SK-N-SH (cell line): ENCODE measurements at regions not wholly inside any gene's neighbourhood (a gene's known extent, or its start where the extent isn't known, plus 50 kb on each side); places are given as distances from the start of the nearest gene placed in this dataset.

ENCODE experiments used
- CTCF ChIA-PET: fragments of 300-600, 350-600 bp; formaldehyde crosslinking; extraction: SDS; loops from one replicate; lab custom pipeline; 2021; lab: Yijun Ruan, JAX
- POLR2A ChIA-PET: fragments of 350-600 bp; sonication (Branson Sonifier 250); formaldehyde crosslinking; extraction: SDS; loops from one replicate; lab custom pipeline; 2020; ENCODE audit warnings: antibody characterized with exemption, inconsistent platforms; lab: Yijun Ruan, JAX
- DNase-seq: peaks from one replicate; pipeline ENCODE4 v3.0.0; 2012
- H2AFZ ChIP-seq: fragments of 200-600 bp; sonication (generic); 2 replicates; pipeline ENCODE4 v1.8.1; 2016; ENCODE audit warnings: antibody characterized with exemption, mild to moderate bottlenecking, low read depth
- H3F3A ChIP-seq: fragments of 200-600 bp; sonication (generic); replicated peaks from 2 replicates; pipeline ENCODE3; 2016; ENCODE audit warnings: antibody characterized with exemption, mild to moderate bottlenecking; ENCODE audit not compliant: insufficient read depth
- H3K27ac ChIP-seq, 2 experiments: fragments of 200-500 bp in 1 of 2; fragments of 200-600 bp in 1 of 2; sonication (Bioruptor generic) in 1 of 2; sonication (generic), shearing (Covaris generic) in 1 of 2; 2 replicates each; pipeline versions ENCODE4 v1.5.1 to v1.6.1; 2014 to 2016; ENCODE audit warnings: low read depth in 2 of 2, inconsistent platforms in 1 of 2, low read length in 1 of 2, mild to moderate bottlenecking in 1 of 2, mixed read lengths in 1 of 2
- H3K27me3 ChIP-seq: fragments of 200-600 bp; sonication (generic), shearing (Covaris generic); 2 replicates; pipeline ENCODE4 v1.6.1; 2016; ENCODE audit warnings: mixed run types; ENCODE audit not compliant: insufficient read depth
- H3K36me3 ChIP-seq, 2 experiments: fragments of 200-500 bp in 1 of 2; fragments of 200-600 bp in 1 of 2; sonication (Bioruptor generic) in 1 of 2; sonication (generic) in 1 of 2; replicated peaks in 1 of 2; 2 replicates each; pipeline versions ENCODE3 to v1.5.1; 2014 to 2016; ENCODE audit warnings: low read length in 1 of 2, mild to moderate bottlenecking in 1 of 2; ENCODE audit not compliant: insufficient read depth in 2 of 2, control insufficient read depth in 1 of 2
- H3K4me1 ChIP-seq, 2 experiments: fragments of 200-500 bp in 1 of 2; fragments of 200-600 bp in 1 of 2; sonication (Bioruptor generic) in 1 of 2; sonication (generic), shearing (Covaris generic) in 1 of 2; 2 replicates each; pipeline versions ENCODE4 v1.5.1 to v1.6.1; 2014 to 2016; ENCODE audit warnings: low read depth in 1 of 2, low read length in 1 of 2, mixed run types in 1 of 2; ENCODE audit not compliant: insufficient read depth in 2 of 2, control insufficient read depth in 1 of 2
- H3K4me2 ChIP-seq: fragments of 200-600 bp; sonication (generic), shearing (Covaris generic); 2 replicates; pipeline ENCODE4 v1.6.1; 2017; ENCODE audit warnings: mixed run types
- H3K4me3 ChIP-seq, 2 experiments: fragments of 200-500 bp in 1 of 2; fragments of 200-600 bp in 1 of 2; sonication (Bioruptor generic) in 1 of 2; sonication (generic), shearing (Covaris generic) in 1 of 2; 2 replicates each; pipeline versions ENCODE4 v1.5.1 to v1.8.1; 2014 to 2016; ENCODE audit warnings: low read depth in 2 of 2, inconsistent platforms in 1 of 2, low read length in 1 of 2, mild to moderate bottlenecking in 1 of 2, mixed read lengths in 1 of 2, moderate library complexity in 1 of 2
- H3K79me2 ChIP-seq: fragments of 200-600 bp; sonication (generic); 2 replicates; pipeline ENCODE4 v1.8.1; 2017; ENCODE audit warnings: mild to moderate bottlenecking; ENCODE audit not compliant: insufficient read depth
- H3K9ac ChIP-seq: fragments of 200-600 bp; sonication (generic); 2 replicates; pipeline ENCODE4 v1.6.1; 2017; ENCODE audit warnings: mixed run types
- H3K9me2 ChIP-seq: fragments of 200-600 bp; sonication (generic); 2 replicates; pipeline ENCODE4 v1.6.1; 2017; ENCODE audit warnings: mixed run types
- H3K9me3 ChIP-seq: fragments of 200-600 bp; sonication (generic); 2 replicates; pipeline ENCODE4 v1.6.1; 2017; ENCODE audit warnings: mixed run types, mild to moderate bottlenecking, moderate library complexity
- H4K20me1 ChIP-seq: fragments of 200-600 bp; sonication (generic); 2 replicates; pipeline ENCODE4 v1.6.1; 2017; ENCODE audit warnings: mild to moderate bottlenecking, mixed run types; ENCODE audit not compliant: insufficient read depth
- CHD2 ChIP-seq: fragments of 150-350 bp; IDR thresholded peaks from 2 replicates; pipeline ENCODE4 v1.6.1; 2018; ENCODE audit warnings: low read length; ENCODE audit not compliant: partially characterized antibody
- ELF1 ChIP-seq: IDR thresholded peaks from 2 replicates; pipeline ENCODE4 v1.4.0; 2012
- EZH2phosphoT487 ChIP-seq: fragments of 200-600 bp; sonication (generic); IDR thresholded peaks from 2 replicates; pipeline ENCODE4 v1.6.1; 2017; ENCODE audit warnings: low read depth, mixed run types, mild to moderate bottlenecking, antibody characterized with exemption, moderate library complexity, borderline replicate concordance
- FOSL2 ChIP-seq: IDR thresholded peaks from 2 replicates; pipeline ENCODE4 v1.4.0; 2012; ENCODE audit warnings: low read depth, mild to moderate bottlenecking, moderate library complexity, borderline replicate concordance
- FOXM1 ChIP-seq: IDR thresholded peaks from 2 replicates; pipeline ENCODE4 v1.4.0; 2012; ENCODE audit warnings: low read depth, mild to moderate bottlenecking
- IRF3 ChIP-seq: fragments of 150-350 bp; IDR thresholded peaks from 2 replicates; pipeline ENCODE4 v1.6.1; 2016; ENCODE audit warnings: mild to moderate bottlenecking, low read depth, low read length
- MAX ChIP-seq: IDR thresholded peaks from 2 replicates; pipeline ENCODE4 v1.4.0; 2012; ENCODE audit warnings: low read depth
- MEF2A ChIP-seq: IDR thresholded peaks from 2 replicates; pipeline ENCODE4 v1.4.0; 2012; ENCODE audit warnings: low read depth, borderline replicate concordance
- MXI1 ChIP-seq: IDR thresholded peaks from 2 replicates; pipeline ENCODE4 v1.6.1; 2012; ENCODE audit warnings: mild to moderate bottlenecking, low read depth, low read length, improper control_type of control experiment
- RCOR1 ChIP-seq: fragments of 150-350 bp; IDR thresholded peaks from 2 replicates; pipeline ENCODE4 v1.6.1; 2017; ENCODE audit warnings: antibody characterized with exemption, low read length
- RFX5 ChIP-seq: IDR thresholded peaks from 2 replicates; pipeline ENCODE4 v1.6.1; 2012; ENCODE audit warnings: mild to moderate bottlenecking, improper control_type of control experiment, low read length
- RXRA ChIP-seq: IDR thresholded peaks from 2 replicates; pipeline ENCODE4 v1.4.0; 2012; ENCODE audit warnings: low read depth, mild to moderate bottlenecking, borderline replicate concordance
- SIN3A ChIP-seq: IDR thresholded peaks from 2 replicates; pipeline ENCODE4 v1.6.1; 2012; ENCODE audit warnings: low read depth, mild to moderate bottlenecking, low read length, moderate library complexity, borderline replicate concordance
- TCF12 ChIP-seq: IDR thresholded peaks from 2 replicates; pipeline ENCODE4 v1.4.0; 2012
- TEAD4 ChIP-seq: IDR thresholded peaks from 2 replicates; pipeline ENCODE4 v1.4.0; 2012; ENCODE audit warnings: mild to moderate bottlenecking, borderline replicate concordance; ENCODE audit not compliant: insufficient read depth
- USF1 ChIP-seq: IDR thresholded peaks from 2 replicates; pipeline ENCODE4 v1.4.0; 2012; ENCODE audit warnings: low read depth, borderline replicate concordance
- USF2 ChIP-seq: fragments of 150-350 bp; IDR thresholded peaks from 2 replicates; pipeline ENCODE4 v1.6.1; 2017; ENCODE audit warnings: antibody characterized with exemption, low read length, low read depth, borderline replicate concordance
- ZBTB33 ChIP-seq: IDR thresholded peaks from 2 replicates; pipeline ENCODE4 v1.4.0; 2012; ENCODE audit warnings: low read depth, borderline replicate concordance
- WGBS: methylation state at CpG from one replicate; pipeline ENCODE4 v1.1.6; 2017; ENCODE audit warnings: low lambda C conversion rate; 5-methylcytosine and 5-hydroxymethylcytosine counted together

- no peaks in the 10 kb centered on the region for H3K9me2 ChIP-seq
- WGBS: 49% methylated on average over 2 of the region's 2 CpGs
- no peak overlapping the region for H3K4me3 ChIP-seq
- POLR2A ChIA-PET: no interaction called here
- no peak overlapping the region for H3K4me2 ChIP-seq
- H3K27me3 ChIP-seq: no peaks in the 10 kb centered on the region
- no peak overlapping the region for H3K9ac ChIP-seq
- CTCF ChIA-PET: interaction anchor here (1.4 kb wide), 1 partner anchor 12 kb away, joined by 3 read pairs; no protein-coding TSS in a partner anchor
- H4K20me1 ChIP-seq: no peaks in the 10 kb centered on the region
- no peak overlapping the region for H3K27ac ChIP-seq
- no peaks in the 10 kb centered on the region; a peak in 1 of 4 replicates for H3K4me1 ChIP-seq
- H2AFZ ChIP-seq: no peak overlapping the region
- TF ChIP-seq TCF12 (no peak), ZBTB33 (no peak), MAX (no peak)
- DNase-seq: no peak
- no peaks in the 10 kb centered on the region for H3F3A ChIP-seq
- H3K9me3 ChIP-seq: no peaks in the 10 kb centered on the region
- H3K36me3 ChIP-seq: no peaks in the 10 kb centered on the region
- no peaks in the 10 kb centered on the region for H3K79me2 ChIP-seq
These were observed 418.2 kb downstream of the BCAT1 start for GRCh38 chr12:24530689-24531088.

- POLR2A ChIA-PET: no interaction called here
- CTCF ChIA-PET: no interaction called here
- H3F3A ChIP-seq: no peaks in the 10 kb centered on the region
- no peak overlapping the region for H3K4me3 ChIP-seq
- H3K79me2 ChIP-seq: no peaks in the 10 kb centered on the region
- no peaks in the 10 kb centered on the region for H3K9me3 ChIP-seq
- no peaks in the 10 kb centered on the region for H3K27me3 ChIP-seq
- no peak overlapping the region for H3K4me2 ChIP-seq
- H3K36me3 ChIP-seq: no peaks in the 10 kb centered on the region
- H3K4me1 ChIP-seq: no peaks in the 10 kb centered on the region
- H4K20me1 ChIP-seq: no peaks in the 10 kb centered on the region
- no peak overlapping the region for H3K27ac ChIP-seq
- DNase-seq: no peak
- no peak overlapping the region for H2AFZ ChIP-seq
- TF ChIP-seq SIN3A: no peak
- no peak for TF ChIP-seq RFX5
- TF ChIP-seq CHD2: no peak
- TF ChIP-seq RCOR1: no peak
- no peak for TF ChIP-seq TCF12
- no peak for TF ChIP-seq MAX
- no peak for TF ChIP-seq MEF2A
- no peak for TF ChIP-seq USF2
- no peak for TF ChIP-seq FOXM1
- TF ChIP-seq ZBTB33: no peak
- TF ChIP-seq MXI1: no peak
- TF ChIP-seq EZH2phosphoT487: no peak
- TF ChIP-seq ELF1: no peak
- no peak for TF ChIP-seq IRF3
- no peak for TF ChIP-seq RXRA
- no peak for TF ChIP-seq USF1
- no peak for TF ChIP-seq TEAD4
- no peak for TF ChIP-seq FOSL2
- H3K9me2 ChIP-seq: no peaks in the 10 kb centered on the region
- H3K9ac ChIP-seq: no peak overlapping the region
These were observed 421.8 kb downstream of the BCAT1 start for GRCh38 chr12:24527102-24527501.
